ENCODE measurements at regions not wholly inside any gene's neighbourhood (a gene's known extent, or its start where the extent isn't known, plus 50 kb on each side); places are given as distances from the start of the nearest gene placed in this dataset.

GRCh38 chr5:92588876-92589275 is 992.1 kb downstream of the NR2F1-AS1 start:
- Histone ChIP-seq H3K9me3 (ENCODE audit: insufficient read depth, low read depth, low read length) (no peaks in the 10 kb centered on the region), H3K79me2 (ENCODE audit: insufficient read depth, low read length) (no peaks in the 10 kb centered on the region), H3K9me2 (replicated peaks; ENCODE audit: low read depth, low read length) (no peaks in the 10 kb centered on the region), H2AFZ (ENCODE audit: low read length) (no peak overlapping the region), H3K4me2 (ENCODE audit: low read depth, low read length, poor library complexity, severe bottlenecking) (no peak overlapping the region), H3K9ac (ENCODE audit: low read depth, low read length, poor library complexity, severe bottlenecking) (no peak overlapping the region), H3K4me1 (ENCODE audit: insufficient read depth, low read length, poor library complexity, severe bottlenecking) (no peaks in the 10 kb centered on the region), H3K27me3 (ENCODE audit: insufficient read depth, low read length, poor library complexity, severe bottlenecking) (no peaks in the 10 kb centered on the region), H3F3A (ENCODE audit: low read depth) (no peaks in the 10 kb centered on the region), H3K4me3 (ENCODE audit: low read length, poor library complexity, severe bottlenecking) (no peak overlapping the region), H4K20me1 (ENCODE audit: insufficient read depth, low read length, poor library complexity, severe bottlenecking) (no peaks in the 10 kb centered on the region), H3K36me3 (ENCODE audit: insufficient read depth, low read length) (no peaks in the 10 kb centered on the region)
- TF ChIP-seq EZH2phosphoT487 (IDR thresholded peaks at IDR 0.05; ENCODE audit: borderline replicate concordance) = no peak
- TF ChIP-seq, protein P1, sequence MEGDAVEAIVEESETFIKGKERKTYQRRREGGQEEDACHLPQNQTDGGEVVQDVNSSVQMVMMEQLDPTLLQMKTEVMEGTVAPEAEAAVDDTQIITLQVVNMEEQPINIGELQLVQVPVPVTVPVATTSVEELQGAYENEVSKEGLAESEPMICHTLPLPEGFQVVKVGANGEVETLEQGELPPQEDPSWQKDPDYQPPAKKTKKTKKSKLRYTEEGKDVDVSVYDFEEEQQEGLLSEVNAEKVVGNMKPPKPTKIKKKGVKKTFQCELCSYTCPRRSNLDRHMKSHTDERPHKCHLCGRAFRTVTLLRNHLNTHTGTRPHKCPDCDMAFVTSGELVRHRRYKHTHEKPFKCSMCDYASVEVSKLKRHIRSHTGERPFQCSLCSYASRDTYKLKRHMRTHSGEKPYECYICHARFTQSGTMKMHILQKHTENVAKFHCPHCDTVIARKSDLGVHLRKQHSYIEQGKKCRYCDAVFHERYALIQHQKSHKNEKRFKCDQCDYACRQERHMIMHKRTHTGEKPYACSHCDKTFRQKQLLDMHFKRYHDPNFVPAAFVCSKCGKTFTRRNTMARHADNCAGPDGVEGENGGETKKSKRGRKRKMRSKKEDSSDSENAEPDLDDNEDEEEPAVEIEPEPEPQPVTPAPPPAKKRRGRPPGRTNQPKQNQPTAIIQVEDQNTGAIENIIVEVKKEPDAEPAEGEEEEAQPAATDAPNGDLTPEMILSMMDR (conservative IDR thresholded peaks at IDR 0.05; ENCODE audit: low read length) = no peak

- Histone ChIP-seq H3F3A (ENCODE audit: low read depth) (no peaks in the 10 kb centered on the region), H3K9ac (ENCODE audit: low read depth, low read length, poor library complexity, severe bottlenecking) (no peak overlapping the region), H3K4me3 (ENCODE audit: low read length, poor library complexity, severe bottlenecking) (no peak overlapping the region), H3K9me2 (replicated peaks; ENCODE audit: low read depth, low read length) (no peaks in the 10 kb centered on the region), H3K9me3 (ENCODE audit: insufficient read depth, low read depth, low read length) (no peaks in the 10 kb centered on the region), H3K4me2 (ENCODE audit: low read depth, low read length, poor library complexity, severe bottlenecking) (no peak overlapping the region), H3K36me3 (ENCODE audit: insufficient read depth, low read length) (no peaks in the 10 kb centered on the region), H3K27me3 (ENCODE audit: insufficient read depth, low read length, poor library complexity, severe bottlenecking) (no peaks in the 10 kb centered on the region), H3K4me1 (ENCODE audit: insufficient read depth, low read length, poor library complexity, severe bottlenecking) (no peaks in the 10 kb centered on the region), H3K79me2 (ENCODE audit: insufficient read depth, low read length) (no peaks in the 10 kb centered on the region), H2AFZ (ENCODE audit: low read length) (no peak overlapping the region), H4K20me1 (ENCODE audit: insufficient read depth, low read length, poor library complexity, severe bottlenecking) (no peaks in the 10 kb centered on the region)
- TF ChIP-seq, protein P1 (conservative IDR thresholded peaks at IDR 0.05; ENCODE audit: low read length) = no peak
- no peak for TF ChIP-seq EZH2phosphoT487 (IDR thresholded peaks at IDR 0.05; ENCODE audit: borderline replicate concordance)
These were observed 999.3 kb downstream of the NR2F1-AS1 start for GRCh38 chr5:92581690-92582089.

DNA sequence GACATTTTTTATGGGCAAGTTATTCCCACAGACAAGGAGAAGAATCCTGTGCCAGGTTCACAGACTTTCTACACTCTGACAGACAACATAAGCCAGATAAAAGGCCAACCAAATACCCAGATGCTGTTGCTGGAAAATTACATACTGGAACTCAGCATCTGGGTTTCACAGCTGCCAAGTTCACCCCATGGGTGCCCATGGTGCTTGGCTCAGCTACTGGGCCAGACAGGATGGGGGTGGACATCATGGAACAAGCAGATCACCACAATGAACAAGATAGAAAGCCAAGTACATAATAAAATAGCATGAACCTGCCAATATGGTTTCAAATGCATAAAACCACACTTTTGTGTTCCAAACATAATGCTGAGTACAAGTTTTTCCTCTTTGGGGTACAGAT is 999.8 kb downstream of the NR2F1-AS1 start:
- no peaks in the 10 kb centered on the region for H3K9me2 ChIP-seq (replicated peaks; ENCODE audit: low read depth, low read length)
- no peaks in the 10 kb centered on the region for H3K79me2 ChIP-seq (ENCODE audit: insufficient read depth, low read length)
- H3F3A ChIP-seq (ENCODE audit: low read depth) = no peaks in the 10 kb centered on the region
- no peaks in the 10 kb centered on the region for H4K20me1 ChIP-seq (ENCODE audit: insufficient read depth, low read length, poor library complexity, severe bottlenecking)
- no peaks in the 10 kb centered on the region for H3K36me3 ChIP-seq (ENCODE audit: insufficient read depth, low read length)
- no peak overlapping the region for H2AFZ ChIP-seq (ENCODE audit: low read length)
- no peaks in the 10 kb centered on the region for H3K9me3 ChIP-seq (ENCODE audit: insufficient read depth, low read depth, low read length)
- H3K27me3 ChIP-seq (ENCODE audit: insufficient read depth, low read length, poor library complexity, severe bottlenecking) = no peaks in the 10 kb centered on the region
- H3K4me1 ChIP-seq (ENCODE audit: insufficient read depth, low read length, poor library complexity, severe bottlenecking) = no peaks in the 10 kb centered on the region
- H3K4me3 ChIP-seq (ENCODE audit: low read length, poor library complexity, severe bottlenecking) = no peak overlapping the region
- TF ChIP-seq EZH2phosphoT487 (IDR thresholded peaks at IDR 0.05; ENCODE audit: borderline replicate concordance) = no peak
- TF ChIP-seq, protein P1 (conservative IDR thresholded peaks at IDR 0.05; ENCODE audit: low read length) = no peak
- H3K9ac ChIP-seq (ENCODE audit: low read depth, low read length, poor library complexity, severe bottlenecking) = no peak overlapping the region
- no peak overlapping the region for H3K4me2 ChIP-seq (ENCODE audit: low read depth, low read length, poor library complexity, severe bottlenecking)

Measured in Loucy (cell line).